Astrocyte of the spinal cord (primary cell): ENCODE measurements at regions not wholly inside any gene's neighbourhood (a gene's known extent, or its start where the extent isn't known, plus 50 kb on each side); places are given as distances from the start of the nearest gene placed in this dataset.

Experiments
- DNase-seq: peaks from one replicate; pipeline ENCODE4 v3.0.0; 2011; ENCODE audit warnings: low read depth, low spot score
- H3K4me3 ChIP-seq: 2 replicates; pipeline ENCODE4 v1.5.1; 2011; ENCODE audit warnings: low read depth, mild to moderate bottlenecking, low read length, moderate library complexity
- CTCF ChIP-seq: IDR thresholded peaks from 2 replicates; pipeline ENCODE4 v1.5.1; 2012; ENCODE audit warnings: low read depth, mild to moderate bottlenecking, low read length, inconsistent platforms
- in situ Hi-C: cut with HindIII; loops from 2 replicates; pipeline ENCODE4 v1.10.0; 2017; ENCODE audit warnings: low sequenced_read_pairs

DNA sequence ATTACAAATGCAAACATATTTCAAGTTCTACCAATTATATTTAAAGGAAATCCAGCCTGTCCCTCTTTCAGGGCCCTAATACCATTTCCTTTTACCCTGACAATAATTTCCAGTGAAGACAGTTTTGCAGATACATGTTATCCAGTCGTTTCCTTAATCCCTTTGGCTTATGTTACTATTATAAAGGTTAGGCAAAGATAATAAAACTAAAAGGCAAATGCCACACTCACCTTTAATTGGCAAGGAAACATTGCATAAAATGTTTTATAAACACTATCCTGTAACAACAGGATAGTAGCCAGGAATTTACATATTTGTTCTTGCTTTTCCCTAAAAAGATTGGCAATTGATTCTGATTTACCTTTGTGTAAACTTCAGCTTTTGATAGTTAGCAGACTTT is 168.7 kb downstream of the AEBP2 start:
- TF ChIP-seq CTCF: no peak
- DNase-seq: no peak
- no peak overlapping the region for H3K4me3 ChIP-seq
- in situ Hi-C loops: no loop called here

DNA sequence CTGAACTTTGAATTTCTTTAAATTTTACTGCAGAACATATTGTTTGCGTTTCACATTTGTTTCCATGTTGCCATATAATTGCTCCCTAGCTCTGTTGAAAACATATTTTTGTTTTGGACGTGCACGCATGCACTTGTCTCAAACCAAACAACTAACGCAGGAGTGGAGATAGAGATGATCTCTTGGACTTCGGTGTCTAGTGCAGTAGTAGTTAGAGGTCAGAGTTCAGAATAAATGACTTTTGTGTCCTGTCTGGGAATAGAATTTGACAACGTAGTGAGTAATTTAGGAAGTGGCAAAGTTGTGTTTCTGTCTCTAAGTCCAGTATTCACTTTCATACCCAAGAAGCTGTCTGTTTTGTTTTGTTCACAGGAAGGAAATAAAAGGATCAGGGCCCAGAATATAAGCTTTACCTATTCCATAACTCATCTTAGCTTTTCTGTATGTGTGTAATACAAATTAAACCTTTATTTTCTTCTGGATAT is 173.8 kb downstream of the AEBP2 start:
- TF ChIP-seq CTCF: no peak
- in situ Hi-C loops: no loop called here
- DNase-seq: no peak
- H3K4me3 ChIP-seq: no peak overlapping the region

GRCh38 chr12:19614601-19615383 is 175.5 kb downstream of the AEBP2 start:
- in situ Hi-C loops: no loop called here
- H3K4me3 ChIP-seq: no peak overlapping the region
- no peak for TF ChIP-seq CTCF
- no peak for DNase-seq

DNA sequence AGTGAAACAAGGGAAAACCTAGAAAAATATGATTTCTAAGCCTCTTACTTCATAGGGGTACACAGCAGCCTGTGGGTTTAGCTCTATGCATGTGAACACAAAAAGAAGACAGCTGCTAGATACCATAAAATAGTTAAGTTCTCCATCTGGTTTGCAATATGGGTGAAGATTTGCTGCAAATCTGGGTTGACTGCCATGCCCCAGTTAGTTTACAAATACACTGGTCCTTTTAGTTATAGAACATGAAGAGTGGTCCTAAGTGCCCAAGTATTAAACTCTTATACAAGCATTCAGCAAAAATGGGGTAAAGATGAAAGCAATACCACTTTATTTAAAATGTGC is 176.1 kb downstream of the AEBP2 start:
- in situ Hi-C loops: no loop called here
- no peak overlapping the region for H3K4me3 ChIP-seq
- no peak for DNase-seq
- no peak for TF ChIP-seq CTCF

- in situ Hi-C loops: no loop called here
- no peak for DNase-seq
- TF ChIP-seq CTCF: no peak
Measured at GRCh38 chr12:19616781-19617180, 177.5 kb downstream of the AEBP2 start.

DNA sequence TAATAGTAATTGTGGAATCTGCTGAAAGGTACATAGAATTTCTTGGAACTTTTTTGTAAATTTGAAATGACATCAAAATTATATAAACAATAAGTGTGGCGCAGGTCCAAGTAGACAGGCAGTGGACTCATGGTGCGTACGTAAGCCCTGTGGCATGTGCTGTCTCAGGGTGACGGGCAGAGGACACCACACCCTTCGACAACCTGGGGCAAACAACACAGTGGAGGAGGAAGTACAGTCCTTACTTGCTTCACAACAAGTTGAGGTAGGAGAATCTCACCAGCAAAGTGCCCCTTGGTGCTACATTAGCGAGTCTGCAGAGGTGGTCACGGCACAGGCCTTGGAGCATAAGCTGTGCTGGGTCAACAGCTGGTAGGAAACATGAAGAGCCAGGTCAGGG is 180.9 kb downstream of the AEBP2 start:
- in situ Hi-C loops: no loop called here
- TF ChIP-seq CTCF: no peak
- no peak for DNase-seq
- no peak overlapping the region for H3K4me3 ChIP-seq

More at GRCh38 chr12:19616781-19617180, 177.5 kb downstream of the AEBP2 start:
- H3K4me3 ChIP-seq: no peak overlapping the region
